ENCODE measurements at regions not wholly inside any gene's neighbourhood (a gene's known extent, or its start where the extent isn't known, plus 50 kb on each side); places are given as distances from the start of the nearest gene placed in this dataset.
"Not testable (repeated sequence)": the region's sequence is repeated elsewhere in the genome, so short reads cannot be mapped to it uniquely, and the experiment has no call there.

DNA sequence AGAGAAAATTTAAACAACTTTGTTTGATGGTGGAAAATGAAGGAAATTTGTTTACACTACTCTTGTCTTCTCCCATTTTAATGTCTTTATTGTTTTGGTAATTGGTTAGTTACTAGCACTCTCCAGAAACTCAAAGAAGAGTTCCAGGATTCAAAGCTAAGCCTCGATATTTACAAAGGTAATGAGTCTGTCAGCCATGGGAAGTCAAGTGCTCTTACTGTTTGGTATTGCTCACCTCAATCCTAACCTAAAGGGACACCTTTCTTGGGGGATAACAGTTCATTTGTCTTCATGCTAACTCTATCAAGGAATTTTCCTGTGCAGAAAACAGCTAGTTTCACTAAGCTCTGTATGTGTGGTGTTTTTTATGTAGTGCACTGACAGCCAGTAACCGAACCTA is 222.9 kb upstream of the LMO3 start:
- in situ Hi-C loops (cut with HindIII; ENCODE audit: low sequenced_read_pairs): no loop called here
- DNase-seq (ENCODE audit: low spot score): no peak

DNA sequence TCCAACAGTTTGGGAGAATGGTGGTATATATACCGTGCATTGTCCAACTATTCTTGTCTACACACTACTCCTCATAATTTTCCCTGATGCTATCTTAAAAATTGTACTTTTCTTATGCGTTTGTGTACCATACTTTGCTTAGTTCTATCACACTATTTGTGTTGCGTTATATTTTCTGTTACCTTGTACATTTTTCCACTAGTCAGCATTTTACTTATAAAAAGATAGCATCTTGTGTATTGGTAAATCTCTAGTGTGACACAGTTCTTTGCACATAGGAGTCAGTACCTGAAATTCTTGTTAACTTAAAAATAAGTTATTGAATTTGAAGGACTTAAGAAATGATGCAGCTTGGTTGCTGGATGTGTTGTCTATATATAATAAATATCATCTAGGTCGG is 201.8 kb upstream of the LMO3 start:
- no peak for DNase-seq (ENCODE audit: low spot score)
- in situ Hi-C loops (cut with HindIII; ENCODE audit: low sequenced_read_pairs): no loop called here

DNA sequence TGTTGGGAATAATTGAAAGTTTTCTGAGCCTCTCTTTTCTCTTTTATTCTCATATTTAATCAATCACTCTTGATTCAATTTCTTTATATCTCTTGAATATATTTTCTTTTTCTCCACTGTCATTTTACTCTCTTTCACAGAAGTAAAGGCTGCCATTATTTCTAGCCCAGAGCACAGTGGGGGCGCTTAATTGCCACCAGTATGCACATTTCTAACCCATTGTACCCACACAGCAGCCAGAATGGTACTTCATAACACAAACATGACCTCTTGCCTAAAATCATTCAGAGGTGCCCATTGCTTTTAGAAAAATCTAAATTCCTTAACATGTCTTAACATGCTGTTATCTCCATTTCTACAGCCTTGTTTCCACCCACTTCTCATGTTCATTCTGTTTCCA is 190.2 kb upstream of the LMO3 start:
- DNase-seq (ENCODE audit: low spot score): no peak
- in situ Hi-C loops (cut with HindIII; ENCODE audit: low sequenced_read_pairs): no loop called here

DNA sequence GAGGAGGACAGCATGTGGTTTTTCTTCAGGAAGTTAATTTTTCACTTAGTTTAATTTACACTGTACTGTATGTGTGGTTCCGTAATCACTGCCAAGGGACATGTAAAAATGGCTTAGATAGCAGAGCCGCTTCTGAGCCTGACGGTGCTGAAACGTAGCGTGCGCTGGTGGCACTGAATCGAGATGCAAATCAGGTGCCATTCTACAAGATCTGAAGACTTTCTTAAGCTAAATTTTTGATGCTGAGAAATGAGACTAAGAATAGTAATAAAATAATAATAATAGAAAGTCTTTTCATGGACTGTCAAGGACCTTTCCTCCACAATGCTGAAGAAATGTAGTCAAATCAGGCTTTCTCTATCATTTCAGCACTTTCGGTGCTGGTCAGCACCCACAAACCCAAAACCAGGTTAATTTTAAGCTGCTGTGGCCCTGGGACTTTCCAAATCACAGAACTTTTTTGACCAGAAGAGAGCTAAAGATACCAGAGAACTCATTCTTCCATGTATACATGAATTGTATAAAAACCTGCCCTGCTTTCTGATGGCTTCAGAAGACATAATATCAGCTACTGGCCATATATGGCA is 183.3 kb upstream of the LMO3 start:
- in situ Hi-C loops (cut with HindIII; ENCODE audit: low sequenced_read_pairs): no loop called here
- no peak for DNase-seq (ENCODE audit: low spot score)

DNA sequence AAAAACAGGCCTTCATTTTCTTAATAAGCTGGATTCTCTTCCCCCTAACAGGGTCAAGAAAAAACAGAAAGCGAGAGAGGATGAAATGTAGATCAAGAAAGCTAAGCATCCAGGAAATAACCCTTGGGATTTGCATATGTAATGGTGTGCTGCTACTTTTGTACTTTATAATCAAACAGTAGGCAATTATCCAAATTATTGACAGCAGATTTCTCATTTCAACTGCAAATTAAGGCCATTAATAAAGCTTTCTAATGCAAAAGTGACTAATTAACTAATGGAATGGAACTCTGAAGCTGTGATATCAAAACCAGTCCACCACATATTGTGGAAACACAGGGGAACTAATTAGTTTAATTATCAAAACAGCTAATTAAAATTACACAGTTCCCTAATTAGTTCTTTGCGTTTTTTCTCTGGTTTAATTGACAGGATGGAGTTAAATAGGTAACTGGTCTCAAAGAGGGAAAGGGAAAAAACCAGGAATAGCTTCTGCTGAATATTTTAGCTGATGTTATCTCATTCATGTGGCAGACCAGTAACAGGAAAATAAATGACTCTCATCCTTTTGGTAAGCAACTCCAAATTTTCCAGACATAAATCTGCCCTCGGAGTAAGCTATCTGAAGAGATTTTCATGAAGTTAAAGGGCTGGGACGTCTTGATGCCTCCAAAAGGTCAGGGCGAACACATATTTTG is 182.7 kb upstream of the LMO3 start:
- no peak for DNase-seq (ENCODE audit: low spot score)
- in situ Hi-C loops (cut with HindIII; ENCODE audit: low sequenced_read_pairs): no loop called here

DNA sequence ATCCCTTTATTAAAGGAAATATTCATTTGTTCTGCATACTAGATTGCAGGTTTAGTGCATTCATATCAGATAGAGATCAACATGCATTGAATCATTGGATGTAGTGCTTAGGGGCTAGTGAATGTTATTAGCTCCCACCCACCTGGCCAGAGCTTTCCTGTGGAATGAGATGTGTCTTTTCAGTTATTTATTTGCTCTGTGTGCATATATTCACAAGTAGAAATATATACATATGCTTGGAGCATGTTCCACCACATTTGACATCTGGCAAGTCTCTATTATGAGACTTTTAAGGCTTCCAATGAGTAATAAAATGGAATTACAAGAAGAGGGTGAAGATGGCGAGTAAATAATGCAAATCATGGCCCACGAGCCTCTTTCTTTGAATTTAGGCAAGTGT is 180.0 kb upstream of the LMO3 start:
- no peak for DNase-seq (ENCODE audit: low spot score)
- in situ Hi-C loops (cut with HindIII; ENCODE audit: low sequenced_read_pairs): no loop called here

DNA sequence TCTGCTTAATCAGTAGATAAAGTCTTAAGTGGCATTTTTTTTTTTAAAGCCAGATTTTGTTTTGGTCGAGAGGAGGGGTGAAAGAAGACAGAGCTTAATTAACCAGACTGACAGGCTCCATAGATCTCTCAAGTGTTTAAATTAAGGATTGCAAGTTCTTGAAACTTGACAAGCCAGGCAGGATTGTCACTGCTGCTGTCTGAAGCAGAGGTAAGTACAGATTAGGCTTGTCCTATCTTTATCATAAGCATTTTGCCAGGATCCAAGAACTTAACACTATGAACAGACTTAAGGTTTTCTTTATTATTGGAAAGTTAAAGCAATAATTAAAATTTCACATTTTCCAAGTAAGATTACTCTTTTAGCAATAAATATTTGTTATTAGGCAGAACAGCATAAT is 179.6 kb upstream of the LMO3 start:
- in situ Hi-C loops (cut with HindIII; ENCODE audit: low sequenced_read_pairs): no loop called here
- DNase-seq (ENCODE audit: low spot score): no peak

DNA sequence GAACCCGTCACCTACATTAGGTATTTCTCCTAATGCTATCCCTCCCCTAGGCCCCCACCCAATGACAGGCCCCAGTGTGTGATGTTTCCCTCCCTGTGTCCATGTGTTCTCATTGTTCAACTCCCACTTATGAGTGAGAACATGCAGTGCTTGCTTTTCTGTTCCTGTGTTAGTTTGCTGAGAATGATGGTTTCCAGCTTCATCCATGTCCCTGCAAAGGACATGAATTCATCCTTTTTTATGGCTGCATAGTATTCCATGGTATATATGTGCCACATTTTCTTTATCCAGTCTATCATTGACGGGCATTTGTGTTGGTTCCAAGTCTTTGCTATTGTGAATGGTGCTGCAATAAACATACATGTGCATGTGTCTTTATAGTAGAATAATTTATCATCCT is 163.2 kb upstream of the LMO3 start:
- DNase-seq (ENCODE audit: low spot score); in situ Hi-C loops (cut with HindIII; ENCODE audit: low sequenced_read_pairs): not testable (repeated sequence)

DNA sequence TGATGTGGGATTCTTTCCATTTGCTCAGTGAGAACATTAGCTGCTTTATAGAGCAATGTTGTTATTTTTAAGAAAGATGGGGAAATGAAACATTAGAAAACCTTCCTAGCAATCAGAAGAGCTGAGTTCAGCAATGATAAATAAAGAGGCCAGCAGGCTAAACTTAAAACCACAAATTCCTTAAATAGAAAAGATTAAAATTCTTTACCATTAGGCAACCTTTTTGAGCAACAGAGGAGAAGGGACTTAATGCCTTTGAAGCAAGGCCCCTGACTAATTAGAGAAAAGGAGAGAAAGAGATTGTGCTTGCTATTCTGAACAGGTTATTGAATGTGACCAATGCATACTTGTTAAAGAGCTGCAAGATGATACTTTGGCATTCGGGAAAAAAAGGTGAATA is 160.8 kb upstream of the LMO3 start:
- DNase-seq (ENCODE audit: low spot score): no peak
- in situ Hi-C loops (cut with HindIII; ENCODE audit: low sequenced_read_pairs): no loop called here

DNA sequence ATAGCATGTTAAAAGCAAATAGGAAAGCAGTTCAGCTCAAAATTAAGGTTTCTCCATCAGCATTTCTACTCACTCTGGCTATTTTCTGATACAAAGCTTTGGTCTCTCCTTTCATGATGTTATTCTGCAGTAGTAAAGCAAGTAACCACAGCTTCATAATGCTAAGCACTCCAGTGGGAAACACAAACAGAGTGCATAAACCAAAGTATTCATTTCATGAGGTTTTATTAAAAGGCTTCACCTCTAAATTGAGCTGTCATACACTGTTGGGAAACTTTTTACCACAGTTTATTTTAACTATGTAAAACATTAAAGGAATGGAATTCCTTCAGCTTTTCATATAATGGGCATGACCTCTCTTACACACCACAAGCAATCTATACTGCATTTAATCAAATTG is 157.9 kb upstream of the LMO3 start:
- in situ Hi-C loops (cut with HindIII; ENCODE audit: low sequenced_read_pairs): no loop called here
- DNase-seq (ENCODE audit: low spot score): no peak

DNA sequence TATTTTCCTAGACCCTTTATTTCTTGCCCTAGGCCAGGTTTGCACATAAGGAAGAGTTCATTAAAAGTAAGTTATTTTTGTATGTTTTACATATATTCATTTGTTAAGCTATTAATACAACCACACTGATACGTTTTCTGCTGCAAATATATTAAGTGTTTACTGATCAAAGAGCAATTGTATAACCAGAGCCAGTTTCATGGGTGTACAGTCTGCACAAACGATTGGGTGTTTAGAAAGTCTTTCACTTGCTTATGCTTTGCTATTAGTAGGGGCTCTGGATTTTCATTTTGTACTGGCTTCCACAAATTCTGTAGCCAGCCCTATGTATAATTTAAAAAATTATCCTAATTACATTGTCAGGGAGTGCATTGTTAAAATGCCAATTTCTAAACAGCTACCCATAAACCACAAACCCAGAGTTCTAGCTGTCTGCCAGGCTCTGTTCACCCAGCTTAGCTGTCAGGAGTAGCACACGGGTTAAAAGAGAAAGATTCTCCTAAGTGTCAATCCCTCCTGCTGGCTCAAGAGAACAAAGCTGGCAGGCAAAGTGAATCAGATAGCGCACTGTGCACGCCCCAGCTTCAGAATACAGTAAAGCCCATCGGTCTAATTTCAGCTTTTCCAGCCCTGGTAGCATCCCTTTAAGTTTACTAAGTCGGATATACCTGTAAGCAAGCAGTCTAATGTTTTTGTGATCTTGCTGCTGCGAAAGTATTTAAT is 151.0 kb upstream of the LMO3 start:
- DNase-seq (ENCODE audit: low spot score): no peak
- in situ Hi-C loops (cut with HindIII; ENCODE audit: low sequenced_read_pairs): no loop called here

DNA sequence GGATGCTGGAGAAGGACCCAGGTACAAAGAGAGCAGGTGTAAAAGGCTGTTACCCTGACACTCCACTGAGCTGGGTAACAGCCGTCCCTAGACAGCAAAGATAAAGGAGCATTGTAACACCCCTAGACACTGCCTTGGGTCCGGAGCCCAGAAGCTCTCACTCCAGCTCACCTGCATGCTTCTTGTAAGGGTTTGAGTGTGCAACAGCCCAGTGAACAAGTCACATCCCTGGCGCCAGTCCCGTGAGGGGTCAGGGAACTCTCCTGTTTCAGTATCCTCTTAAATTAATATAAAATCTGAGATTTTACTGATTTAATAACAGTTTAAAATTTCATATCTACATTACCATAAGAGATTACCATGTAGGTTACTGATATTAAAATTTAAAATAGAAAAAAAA is 124.8 kb upstream of the LMO3 start:
- DNase-seq (ENCODE audit: low spot score): no peak
- in situ Hi-C loops (cut with HindIII; ENCODE audit: low sequenced_read_pairs): no loop called here

DNA sequence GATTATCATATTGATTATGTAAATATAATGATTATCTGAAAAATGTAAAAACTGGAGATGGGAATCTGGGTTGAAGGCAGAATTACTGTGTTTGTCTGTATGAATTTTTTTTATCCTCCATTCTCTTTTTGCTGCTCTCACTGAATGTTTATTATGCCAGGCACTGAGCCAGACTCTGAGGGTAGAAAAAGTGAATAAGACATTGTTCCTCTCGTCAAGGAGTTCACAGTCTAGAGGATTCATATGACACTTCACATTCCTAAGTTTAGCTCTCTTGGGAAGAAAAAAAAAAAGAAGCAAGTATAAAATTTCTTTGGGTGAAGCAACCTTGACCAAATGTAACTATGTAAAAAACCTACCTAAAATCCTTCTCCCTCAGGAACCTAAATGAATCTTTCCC is 120.9 kb upstream of the LMO3 start:
- DNase-seq (ENCODE audit: low spot score): no peak
- in situ Hi-C loops (cut with HindIII; ENCODE audit: low sequenced_read_pairs): no loop called here

DNA sequence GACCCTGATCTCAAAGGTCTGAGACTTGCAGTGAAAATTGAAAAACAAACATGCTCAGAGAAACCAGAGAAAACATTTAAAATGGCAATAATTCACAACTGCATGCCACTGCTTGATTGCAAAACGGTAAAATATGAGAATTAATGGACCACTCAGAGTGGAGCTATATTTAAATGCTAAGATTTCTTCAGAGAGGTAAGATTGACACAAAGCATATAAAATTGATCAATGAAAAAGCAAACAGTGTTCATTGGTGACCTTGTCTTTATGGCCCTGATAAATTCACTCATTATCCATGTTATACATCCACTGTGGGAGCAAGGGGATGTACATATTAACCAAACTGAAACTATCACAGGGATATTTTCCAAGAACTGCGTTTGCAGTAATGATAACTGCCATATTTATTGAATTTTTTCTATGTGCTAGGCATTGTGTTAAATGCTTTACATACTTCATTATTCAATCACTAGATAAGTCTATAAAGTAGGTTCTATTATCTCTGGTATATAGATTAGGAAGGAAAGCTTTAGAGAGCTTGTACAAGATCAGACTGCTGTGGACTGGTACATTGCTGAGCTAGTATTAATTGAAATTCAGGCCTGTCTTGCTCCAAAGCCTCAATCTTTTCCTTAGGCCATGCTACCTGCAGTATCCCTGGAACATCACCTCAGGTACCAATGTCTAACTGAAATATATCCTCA is 113.9 kb upstream of the LMO3 start:
- no peak for DNase-seq (ENCODE audit: low spot score)
- in situ Hi-C loops (cut with HindIII; ENCODE audit: low sequenced_read_pairs): no loop called here

DNA sequence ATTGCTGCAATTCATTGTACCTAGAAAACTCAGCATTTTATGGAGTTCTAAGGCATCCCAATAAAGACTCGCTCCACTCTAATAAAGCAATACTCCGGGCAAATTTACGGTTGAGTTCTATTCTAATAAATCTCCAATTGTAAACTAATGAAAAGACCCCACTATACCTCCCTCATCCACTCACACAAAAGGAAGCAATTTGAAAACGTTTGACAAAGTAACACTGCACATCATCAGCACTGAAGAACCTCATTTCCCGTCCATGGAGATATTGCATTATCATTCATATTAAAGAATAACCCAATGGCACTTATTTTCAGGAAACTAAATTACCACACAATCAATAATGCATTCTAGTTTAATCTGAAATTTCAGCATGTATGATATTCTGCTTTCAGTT is 111.0 kb upstream of the LMO3 start:
- in situ Hi-C loops (cut with HindIII; ENCODE audit: low sequenced_read_pairs): no loop called here
- no peak for DNase-seq (ENCODE audit: low spot score)

DNA sequence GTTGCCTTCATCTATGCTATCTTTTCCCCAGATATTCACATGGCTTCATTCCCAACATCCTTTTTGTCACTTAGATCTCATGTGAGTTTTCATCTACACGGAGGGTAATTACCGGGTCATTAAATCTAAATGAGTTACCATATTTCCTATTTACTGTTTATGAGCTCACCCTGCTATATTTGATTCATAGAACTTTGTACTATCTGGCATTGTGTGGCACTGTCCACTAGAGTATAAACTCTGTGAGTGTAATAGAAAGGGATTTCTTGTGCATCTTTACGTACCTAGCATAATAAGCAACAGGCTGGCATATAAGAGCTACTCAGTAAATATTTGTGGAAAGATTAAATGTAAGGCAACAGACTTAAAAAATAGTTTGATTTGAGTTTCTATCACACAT is 86.1 kb upstream of the LMO3 start:
- in situ Hi-C loops (cut with HindIII; ENCODE audit: low sequenced_read_pairs): no loop called here
- no peak for DNase-seq (ENCODE audit: low spot score)

DNA sequence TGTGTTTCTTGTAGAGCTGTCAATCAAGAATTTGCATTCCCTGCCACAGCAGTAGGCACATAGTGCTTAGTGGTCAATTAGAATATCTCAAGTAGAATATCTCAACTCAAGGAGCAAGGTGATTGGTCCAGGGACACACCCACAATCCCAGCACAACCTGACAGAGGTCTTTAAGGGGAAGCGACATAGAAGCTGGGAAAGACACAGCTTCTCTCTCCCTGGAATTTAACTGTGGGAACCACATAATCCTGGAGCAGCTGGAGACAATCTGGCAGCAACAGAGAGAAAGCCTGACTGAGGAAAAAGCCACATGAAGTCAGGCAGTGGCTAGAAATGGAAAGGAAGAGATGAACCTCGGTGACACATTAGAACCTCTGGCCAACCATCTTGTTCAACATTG is 85.7 kb upstream of the LMO3 start:
- no peak for DNase-seq (ENCODE audit: low spot score)
- in situ Hi-C loops (cut with HindIII; ENCODE audit: low sequenced_read_pairs): no loop called here

DNA sequence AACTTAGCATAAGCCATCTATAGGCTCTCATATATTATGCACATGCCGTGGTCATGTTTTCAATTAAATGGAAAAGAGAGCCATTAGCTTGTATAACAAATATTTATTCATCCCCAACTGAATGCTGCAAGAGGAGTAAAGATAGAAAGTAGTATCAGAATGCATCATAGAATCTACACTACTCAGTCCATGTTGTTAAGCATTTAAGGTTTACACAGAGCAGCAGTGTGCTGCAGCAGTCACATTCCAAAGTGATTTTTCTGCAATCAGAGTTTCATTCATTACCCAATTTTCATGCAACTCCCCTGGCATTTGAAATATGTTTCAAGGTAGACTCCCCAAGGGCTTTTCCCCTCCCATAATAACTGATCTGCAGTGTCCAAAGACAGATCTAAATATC is 82.2 kb upstream of the LMO3 start:
- in situ Hi-C loops (cut with HindIII; ENCODE audit: low sequenced_read_pairs): no loop called here
- no peak for DNase-seq (ENCODE audit: low spot score)

DNA sequence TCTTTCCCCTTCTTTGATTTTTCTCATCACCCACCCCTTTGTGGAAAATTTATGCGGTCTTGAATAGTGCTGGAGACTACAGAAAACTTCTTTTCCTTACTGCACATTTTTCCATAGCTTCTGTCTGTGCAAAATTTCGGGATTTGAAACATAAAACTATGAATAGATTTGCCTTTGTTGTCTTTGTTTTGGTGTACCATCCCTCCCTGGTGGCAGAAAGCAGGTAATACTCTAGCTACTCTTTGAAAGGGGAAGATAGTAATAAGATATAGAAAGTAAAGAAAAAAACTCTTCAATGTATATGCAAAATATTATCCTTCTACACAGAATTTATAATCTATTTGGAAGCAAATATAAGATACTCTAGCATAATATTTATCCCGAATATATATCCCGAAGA is 79.1 kb upstream of the LMO3 start:
- in situ Hi-C loops (cut with HindIII; ENCODE audit: low sequenced_read_pairs): no loop called here
- no peak for DNase-seq (ENCODE audit: low spot score)

DNA sequence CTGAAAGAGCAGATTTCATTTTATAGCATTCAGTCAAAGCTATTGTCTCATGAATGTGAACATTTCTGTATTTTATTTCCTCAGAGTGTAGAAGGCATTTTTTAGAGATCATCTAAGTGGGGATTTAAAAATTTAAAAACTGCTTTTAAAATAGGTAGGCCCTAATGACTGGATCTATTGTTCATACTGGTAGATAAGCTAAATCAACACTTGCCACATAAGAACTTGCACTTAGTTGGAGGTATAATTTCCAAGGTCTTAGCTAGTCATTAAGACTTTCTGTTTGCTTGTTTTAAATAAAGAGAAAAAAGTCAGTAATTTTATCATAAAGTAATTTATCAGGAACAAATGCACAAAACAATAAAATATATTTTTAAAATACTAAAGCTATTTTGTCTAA is 75.2 kb upstream of the LMO3 start:
- DNase-seq (ENCODE audit: low spot score): no peak
- in situ Hi-C loops (cut with HindIII; ENCODE audit: low sequenced_read_pairs): no loop called here
